Mesodermal cell (in vitro differentiated cells): ENCODE measurements at regions not wholly inside any gene's neighbourhood (a gene's known extent, or its start where the extent isn't known, plus 50 kb on each side); places are given as distances from the start of the nearest gene placed in this dataset.
"Not testable (repeated sequence)": the region's sequence is repeated elsewhere in the genome, so short reads cannot be mapped to it uniquely, and the experiment has no call there.

ENCODE experiments used
- H3K27ac ChIP-seq: 2 replicates; pipeline ENCODE4 v1.7.0; 2013; ENCODE audit warnings: mild to moderate bottlenecking, low read depth, low read length, moderate library complexity; ENCODE audit not compliant: severe bottlenecking
- H3K36me3 ChIP-seq: 2 replicates; pipeline ENCODE4 v1.7.1; 2013; ENCODE audit warnings: mild to moderate bottlenecking, low read length, moderate library complexity; ENCODE audit not compliant: control insufficient read depth, insufficient read depth
- H3K4me1 ChIP-seq: one replicate; pipeline ENCODE4 v1.7.1; 2013; ENCODE audit warnings: mild to moderate bottlenecking, low read length; ENCODE audit not compliant: insufficient read depth, control insufficient read depth, poor library complexity, severe bottlenecking
- H3K4me3 ChIP-seq: 2 replicates; pipeline ENCODE4 v1.7.0; 2013; ENCODE audit warnings: low read length, control low read depth, mild to moderate bottlenecking; ENCODE audit not compliant: insufficient read depth, poor library complexity, severe bottlenecking; ENCODE audit errors: extremely low read depth
- H3K9me3 ChIP-seq: 2 replicates; pipeline ENCODE4 v1.7.1; 2013; ENCODE audit warnings: mild to moderate bottlenecking, low read length, moderate library complexity; ENCODE audit not compliant: control insufficient read depth
- WGBS, 2 experiments: methylation state at CpG; one replicate each; pipeline ENCODE4 v1.1.5; 2013; ENCODE audit warnings: missing lambda C conversion rate in 2 of 2; ENCODE audit not compliant: insufficient coverage in 2 of 2; 5-methylcytosine and 5-hydroxymethylcytosine counted together

DNA sequence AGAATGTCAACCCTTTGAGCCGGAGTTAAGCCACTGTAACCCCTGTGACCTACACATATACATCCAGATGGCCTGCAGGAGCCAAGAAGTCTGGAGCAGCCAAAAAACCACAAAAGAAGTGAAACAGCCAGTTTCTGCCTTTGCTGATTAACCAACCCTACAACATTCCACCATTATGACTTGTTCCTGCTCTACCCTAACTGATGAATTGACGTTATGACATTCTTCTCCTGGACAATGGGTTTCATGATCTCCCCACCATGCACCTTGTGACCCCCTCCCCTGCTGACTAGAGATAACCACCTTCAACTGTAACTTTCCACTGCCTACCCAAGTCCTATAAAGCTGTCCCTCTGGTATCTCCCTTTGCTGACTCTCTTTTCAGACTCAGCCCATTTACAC lies 216.3 kb upstream of the DUSP10 start:
- not testable (repeated sequence) for H3K4me3 ChIP-seq, H3K36me3 ChIP-seq, H3K27ac ChIP-seq, H3K9me3 ChIP-seq
- 71 to 100% methylated on average over 1 to 2 of the region's 2 CpGs for WGBS, 2 experiments
- H3K4me1 ChIP-seq, result peaks cover 12% of the 10 kb centered on the region

- not testable (repeated sequence) for H3K36me3 ChIP-seq
- 100% methylated on average over 1 of the region's 3 CpGs; no CpG with 5 or more reads in 1 of the 2 experiments for WGBS, 2 experiments
Observed at GRCh38 chr1:221957350-221957749, 215.5 kb upstream of the DUSP10 start.

GRCh38 chr1:221949996-221950395 lies 208.1 kb upstream of the DUSP10 start:
- peaks cover 2% of the 10 kb centered on the region for H3K4me1 ChIP-seq
- 93 to 94% methylated on average over 3 of the region's 3 CpGs for WGBS, 2 experiments
- no peaks in the 10 kb centered on the region for H3K9me3 ChIP-seq
- H3K27ac ChIP-seq, result no peak overlapping the region
- H3K36me3 ChIP-seq, result no peaks in the 10 kb centered on the region
- H3K4me3 ChIP-seq, result no peak overlapping the region

More at GRCh38 chr1:221957350-221957749, 215.5 kb upstream of the DUSP10 start:
- H3K9me3 ChIP-seq, H3K4me3 ChIP-seq, H3K27ac ChIP-seq: not testable (repeated sequence)
- peaks cover 12% of the 10 kb centered on the region for H3K4me1 ChIP-seq

DNA sequence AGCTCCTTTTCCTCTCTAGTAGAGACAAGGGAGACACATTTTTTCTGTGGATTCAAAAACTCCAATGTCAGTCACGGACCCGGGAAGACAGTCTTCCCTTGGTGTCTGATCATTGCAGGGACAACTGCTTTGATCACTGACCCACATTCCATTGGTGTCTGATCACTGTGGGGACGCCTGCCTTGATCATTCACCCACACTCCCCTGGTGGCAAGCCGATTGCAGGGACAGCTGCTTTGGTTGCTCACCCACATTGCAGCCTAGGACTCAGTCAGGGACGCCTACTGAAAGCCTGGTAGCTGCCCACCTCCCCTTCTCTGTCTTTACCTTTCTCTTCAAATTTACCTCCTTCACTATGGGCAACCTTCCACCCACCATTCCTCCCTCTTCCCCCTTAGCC lies 206.6 kb upstream of the DUSP10 start:
- Histone ChIP-seq H3K36me3 (no peaks in the 10 kb centered on the region), H3K27ac (no peak overlapping the region)

DNA sequence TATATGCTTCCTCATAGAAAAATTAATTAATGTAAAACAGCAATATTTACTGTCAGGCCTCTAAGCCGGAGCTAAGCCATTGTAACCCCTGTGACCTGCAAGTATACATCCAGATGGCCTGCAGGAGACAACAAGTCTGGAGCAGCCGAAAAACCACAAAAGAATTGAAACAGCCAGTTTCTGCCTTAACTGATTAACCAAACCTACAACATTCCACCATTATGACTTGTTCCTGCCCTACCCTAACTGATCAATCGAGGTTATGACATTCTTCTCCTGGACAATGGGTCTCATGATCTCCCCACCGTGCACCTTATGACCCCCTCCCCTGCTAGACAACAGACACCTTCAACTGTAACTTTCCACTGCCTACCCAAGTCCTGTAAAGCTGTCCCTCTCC lies 205.8 kb upstream of the DUSP10 start:
- Histone ChIP-seq H3K9me3 (no peaks in the 10 kb centered on the region), H3K27ac (no peak overlapping the region), H3K4me1 (peaks cover 2% of the 10 kb centered on the region), H3K36me3 (no peaks in the 10 kb centered on the region), H3K4me3 (no peak overlapping the region)
- 91 to 96% methylated on average over 3 of the region's 4 CpGs for WGBS, 2 experiments

More for the DNA sequence above, 206.6 kb upstream of the DUSP10 start:
- H3K4me3 ChIP-seq, result no peak overlapping the region
- 79 to 84% methylated on average over 5 of the region's 5 CpGs for WGBS, 2 experiments
- peaks cover 2% of the 10 kb centered on the region for H3K4me1 ChIP-seq
- no peaks in the 10 kb centered on the region for H3K9me3 ChIP-seq

DNA sequence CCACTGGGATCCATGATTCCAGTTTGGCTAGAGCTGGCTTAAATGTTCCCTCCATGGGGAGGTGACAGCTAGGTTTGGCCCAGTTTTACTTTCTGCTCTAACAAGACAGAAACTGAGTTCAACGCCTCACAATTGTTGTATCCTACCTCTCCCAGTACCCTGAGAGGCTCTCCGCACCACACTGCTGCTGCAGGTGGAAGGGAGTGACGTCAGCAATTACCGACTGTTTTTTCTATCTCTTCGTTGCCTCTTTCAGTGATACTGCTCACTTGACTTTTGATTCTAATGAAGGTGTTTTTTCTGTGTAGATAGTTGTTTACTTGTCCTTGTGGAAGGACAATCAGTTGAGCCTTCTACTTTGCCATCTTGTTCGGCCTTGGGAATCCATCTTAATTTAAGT lies 204.9 kb upstream of the DUSP10 start:
- Histone ChIP-seq H3K36me3 (no peaks in the 10 kb centered on the region), H3K4me1 (peaks cover 2% of the 10 kb centered on the region), H3K9me3 (no peaks in the 10 kb centered on the region), H3K27ac (no peak overlapping the region), H3K4me3 (no peak overlapping the region)
- 93 to 96% methylated on average over 6 of the region's 6 CpGs for WGBS, 2 experiments

GRCh38 chr1:221945669-221946068 lies 203.8 kb upstream of the DUSP10 start:
- 92% methylated on average over 1 of the region's 1 CpG; no CpG with 5 or more reads in 1 of the 2 experiments for WGBS, 2 experiments
- Histone ChIP-seq H3K36me3 (no peaks in the 10 kb centered on the region), H3K4me3 (no peak overlapping the region), H3K27ac (no peak overlapping the region), H3K4me1 (peaks cover 2% of the 10 kb centered on the region), H3K9me3 (no peaks in the 10 kb centered on the region)

- H3K4me3 ChIP-seq, result no peak overlapping the region
- no peak overlapping the region for H3K27ac ChIP-seq
- no CpG with 5 or more reads among the region's 3 CpGs for WGBS, 2 experiments
- H3K36me3 ChIP-seq, result no peaks in the 10 kb centered on the region
- no peaks in the 10 kb centered on the region for H3K9me3 ChIP-seq
- H3K4me1 ChIP-seq, result peaks cover 2% of the 10 kb centered on the region
Observed at GRCh38 chr1:221944247-221944870, 202.5 kb upstream of the DUSP10 start.

- H3K9me3 ChIP-seq, result no peaks in the 10 kb centered on the region
- 80% methylated on average over 1 of the region's 1 CpG; no CpG with 5 or more reads in 1 of the 2 experiments for WGBS, 2 experiments
Observed at GRCh38 chr1:221940631-221941030, 198.7 kb upstream of the DUSP10 start.

GRCh38 chr1:221939607-221940006 lies 197.7 kb upstream of the DUSP10 start:
- no peak overlapping the region for H3K27ac ChIP-seq
- H3K36me3 ChIP-seq, result no peaks in the 10 kb centered on the region
- H3K4me3 ChIP-seq, result no peak overlapping the region
- H3K4me1 ChIP-seq, result no peaks in the 10 kb centered on the region
- H3K9me3 ChIP-seq, result no peaks in the 10 kb centered on the region
- WGBS, 2 experiments, result 83 to 85% methylated on average over 2 of the region's 2 CpGs

More at GRCh38 chr1:221940631-221941030, 198.7 kb upstream of the DUSP10 start:
- Histone ChIP-seq H3K4me3 (no peak overlapping the region), H3K4me1 (no peaks in the 10 kb centered on the region), H3K36me3 (no peaks in the 10 kb centered on the region), H3K27ac (no peak overlapping the region)

DNA sequence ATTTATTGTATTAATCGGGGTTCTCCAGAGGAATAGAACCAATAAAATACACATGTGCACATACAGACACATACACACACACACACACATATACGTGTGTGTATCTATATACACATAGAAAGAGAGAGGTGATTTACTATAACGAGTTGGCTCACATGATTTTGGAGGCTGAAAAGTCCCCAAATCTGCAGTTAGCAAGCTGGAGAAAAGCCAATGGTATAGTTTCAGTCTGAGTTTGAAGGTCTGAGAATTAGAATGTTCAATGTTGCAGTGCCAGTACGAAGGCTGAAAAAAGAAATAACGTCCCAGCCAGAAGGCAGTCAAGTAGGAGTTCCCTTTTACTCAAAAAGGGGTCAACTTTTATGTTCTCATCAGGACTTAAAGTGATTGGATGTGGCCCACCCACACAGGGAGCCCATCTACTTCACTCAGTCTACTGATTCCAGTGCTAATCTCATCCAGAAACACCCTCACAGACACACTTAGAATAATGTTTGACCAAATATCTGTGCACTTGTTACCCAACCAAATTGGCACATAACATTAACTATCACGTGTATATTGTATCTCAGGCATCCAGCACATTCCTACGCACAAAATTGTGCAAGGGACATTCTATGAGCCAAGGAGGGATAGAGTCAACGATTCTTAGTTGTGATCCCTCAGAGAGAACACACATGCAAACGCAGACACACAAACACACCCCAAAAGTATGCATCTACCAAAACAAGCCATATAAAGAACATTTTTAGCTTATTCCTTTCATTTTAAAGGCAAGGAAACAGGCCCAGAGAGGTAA lies 195.5 kb upstream of the DUSP10 start:
- 82 to 91% methylated on average over 4 of the region's 9 CpGs for WGBS, 2 experiments
- Histone ChIP-seq H3K4me1 (no peaks in the 10 kb centered on the region), H3K9me3 (peaks cover 5% of the 10 kb centered on the region), H3K4me3 (no peak overlapping the region), H3K27ac (no peak overlapping the region), H3K36me3 (no peaks in the 10 kb centered on the region)
